ENCODE measurements at regions not wholly inside any gene's neighbourhood (a gene's known extent, or its start where the extent isn't known, plus 50 kb on each side); places are given as distances from the start of the nearest gene placed in this dataset.

DNA sequence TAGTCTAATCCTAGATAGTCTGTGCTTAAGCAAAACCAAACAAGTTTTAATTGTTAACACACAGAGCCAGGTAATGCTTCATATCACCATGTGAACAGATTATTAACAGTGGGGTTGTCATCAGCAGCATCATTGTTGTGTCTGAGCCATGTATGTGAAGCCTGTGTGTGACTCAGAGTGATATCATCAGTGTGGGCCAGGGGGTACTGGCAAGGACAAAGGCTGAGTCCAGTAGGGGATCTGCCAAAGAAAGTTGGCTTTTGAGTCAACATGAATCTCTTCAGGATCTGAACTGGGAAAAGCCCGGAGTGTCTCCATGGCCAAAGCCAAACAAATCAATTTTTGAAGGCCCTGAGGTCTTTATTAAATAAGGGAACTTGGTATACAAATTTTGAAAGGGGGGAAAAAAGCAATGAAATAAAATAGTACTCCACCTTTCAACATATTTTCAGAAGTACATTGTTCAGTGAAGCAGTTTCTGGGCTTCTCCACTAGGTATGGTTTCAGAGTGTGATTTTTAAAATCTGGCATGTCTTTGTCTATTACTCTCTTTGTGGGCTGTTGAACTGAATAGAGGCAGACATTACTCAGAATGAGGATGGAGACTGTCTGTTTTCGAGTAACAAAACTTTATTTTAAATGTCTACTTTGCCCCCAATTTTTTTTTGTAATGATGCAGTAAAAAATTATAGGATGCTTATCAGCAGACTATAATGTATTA, 444.2 kb upstream of the JAG1 start:
- FAIRE-seq: no peak

More for the DNA sequence above, 444.2 kb upstream of the JAG1 start:
- DNase-seq (ENCODE audit: low read depth, low spot score) (no peak), ATAC-seq (peak; percentile 67)
- ChIA-PET RAD21 (ENCODE audit: unreplicated experiment) (no interaction called here), SMC1A (ENCODE audit: uncharacterized antibody, unreplicated experiment) (no interaction called here), CTCF (no interaction called here), POLR2A (no interaction called here)
- Histone ChIP-seq H3K79me2 (ENCODE audit: control insufficient read depth, insufficient read depth, low read length) (no peaks in the 10 kb centered on the region), H3K9ac (ENCODE audit: control insufficient read depth, insufficient read depth, low read length) (no peak overlapping the region), H3K4me2 (ENCODE audit: control insufficient read depth, insufficient read depth) (no peak overlapping the region), H3K9me3 (replicated peaks; ENCODE audit: control insufficient read depth, insufficient read depth, low read length) (no peaks in the 10 kb centered on the region), H3K4me1 (ENCODE audit: control insufficient read depth, insufficient read depth, low read length) (no peaks in the 10 kb centered on the region), H3K27ac (ENCODE audit: control insufficient read depth, insufficient read depth) (no peak overlapping the region), H3K27me3 (replicated peaks in 1 of 2; ENCODE audit: control insufficient read depth in 2 of 2, insufficient read depth in 2 of 2, low read length in 1 of 2) (no peaks in the 10 kb centered on the region), H4K20me1 (ENCODE audit: control insufficient read depth, insufficient read depth) (no peaks in the 10 kb centered on the region), H3K4me3 (no peak overlapping the region), H3K36me3 (ENCODE audit: control insufficient read depth in 2 of 2, insufficient read depth in 2 of 2, low read length in 1 of 2) (no peaks in the 10 kb centered on the region), H2AFZ (ENCODE audit: control insufficient read depth, low read depth, low read length) (no peak overlapping the region)
- in situ Hi-C loops (cut with MboI): no loop called here
- TF ChIP-seq, protein P1, sequence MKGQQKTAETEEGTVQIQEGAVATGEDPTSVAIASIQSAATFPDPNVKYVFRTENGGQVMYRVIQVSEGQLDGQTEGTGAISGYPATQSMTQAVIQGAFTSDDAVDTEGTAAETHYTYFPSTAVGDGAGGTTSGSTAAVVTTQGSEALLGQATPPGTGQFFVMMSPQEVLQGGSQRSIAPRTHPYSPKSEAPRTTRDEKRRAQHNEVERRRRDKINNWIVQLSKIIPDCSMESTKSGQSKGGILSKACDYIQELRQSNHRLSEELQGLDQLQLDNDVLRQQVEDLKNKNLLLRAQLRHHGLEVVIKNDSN (IDR thresholded peaks at IDR 0.05; ENCODE audit: borderline replicate concordance, extremely low read length, insufficient read depth, low read depth, low read length): no peak
- TF ChIP-seq SREBF1 (IDR thresholded peaks at IDR 0.05; ENCODE audit: low read length) (no peak), RELA (IDR thresholded peaks at IDR 0.05; ENCODE audit: borderline replicate concordance, partially characterized antibody) (no peak), MXI1 (IDR thresholded peaks at IDR 0.05; ENCODE audit: low read depth, low read length) (no peak), BACH1 (IDR thresholded peaks at IDR 0.05; ENCODE audit: borderline replicate concordance) (no peak), TCF7 (IDR thresholded peaks at IDR 0.05; ENCODE audit: borderline replicate concordance) (no peak), TAF1 (IDR thresholded peaks at IDR 0.05; ENCODE audit: borderline replicate concordance, low read depth, low read length) (no peak), BHLHE40 (IDR thresholded peaks at IDR 0.05; ENCODE audit: borderline replicate concordance in 1 of 2, low read depth in 2 of 2, low read length in 1 of 2) (no peak), MTA2 (IDR thresholded peaks at IDR 0.05; ENCODE audit: low read depth) (no peak), BCL11A (IDR thresholded peaks at IDR 0.05; ENCODE audit: low read depth, low read length) (no peak), SIN3A (IDR thresholded peaks at IDR 0.05; ENCODE audit: low read depth, low read length) (no peak), HDGF (IDR thresholded peaks at IDR 0.05) (no peak), KDM1A (IDR thresholded peaks at IDR 0.05; ENCODE audit: borderline replicate concordance) (no peak), MEF2A (IDR thresholded peaks at IDR 0.05; ENCODE audit: insufficient read depth, low read depth, low read length) (no peak), HCFC1 (IDR thresholded peaks at IDR 0.05; ENCODE audit: low read length) (no peak)
- intact Hi-C loops (cut with micrococcal nuclease; ENCODE audit: unreplicated experiment): no loop called here
- BruUV-seq (replicated peaks): no TSS peak
- 9% methylated on average over 2 of the region's 2 CpGs for WGBS (ENCODE audit: insufficient coverage, insufficient replicate concordance, low lambda C conversion rate, missing lambda C conversion rate)

Measured in GM12878 (cell line).